KOPT-K1 (cell line): ENCODE measurements at regions not wholly inside any gene's neighbourhood (a gene's known extent, or its start where the extent isn't known, plus 50 kb on each side); places are given as distances from the start of the nearest gene placed in this dataset.

Experiments used
- H3K27ac ChIP-seq: fragments of 200-600 bp; sonication (generic); 2 replicates; pipeline ENCODE4 v1.5.1; 2016; ENCODE audit warnings: antibody characterized with exemption, mild to moderate bottlenecking, low read depth, low read length; ENCODE audit not compliant: poor library complexity, severe bottlenecking
- H3K36me3 ChIP-seq: fragments of 200-600 bp; sonication (generic); 2 replicates; pipeline ENCODE4 v1.5.1; 2017; ENCODE audit warnings: antibody characterized with exemption, mild to moderate bottlenecking, low read length, moderate library complexity; ENCODE audit not compliant: insufficient read depth
- H3K9me3 ChIP-seq: fragments of 200-600 bp; sonication (generic); 2 replicates; pipeline ENCODE4 v1.5.1; 2017; ENCODE audit warnings: antibody characterized with exemption, low read length, mild to moderate bottlenecking; ENCODE audit not compliant: insufficient read depth, poor library complexity, severe bottlenecking

- Histone ChIP-seq H3K27ac (no peak overlapping the region), H3K9me3 (no peaks in the 10 kb centered on the region), H3K36me3 (no peaks in the 10 kb centered on the region)
Observed at GRCh38 chr16:13510425-13511151, 409.4 kb upstream of the ERCC4 start.

GRCh38 chr16:13517841-13518240 is 402.1 kb upstream of the ERCC4 start:
- Histone ChIP-seq H3K9me3 (no peaks in the 10 kb centered on the region), H3K27ac (no peak overlapping the region), H3K36me3 (no peaks in the 10 kb centered on the region)

- H3K9me3 ChIP-seq: no peaks in the 10 kb centered on the region
- no peak overlapping the region for H3K27ac ChIP-seq
- H3K36me3 ChIP-seq: no peaks in the 10 kb centered on the region
Observed at GRCh38 chr16:13519871-13520270, 400.1 kb upstream of the ERCC4 start.

DNA sequence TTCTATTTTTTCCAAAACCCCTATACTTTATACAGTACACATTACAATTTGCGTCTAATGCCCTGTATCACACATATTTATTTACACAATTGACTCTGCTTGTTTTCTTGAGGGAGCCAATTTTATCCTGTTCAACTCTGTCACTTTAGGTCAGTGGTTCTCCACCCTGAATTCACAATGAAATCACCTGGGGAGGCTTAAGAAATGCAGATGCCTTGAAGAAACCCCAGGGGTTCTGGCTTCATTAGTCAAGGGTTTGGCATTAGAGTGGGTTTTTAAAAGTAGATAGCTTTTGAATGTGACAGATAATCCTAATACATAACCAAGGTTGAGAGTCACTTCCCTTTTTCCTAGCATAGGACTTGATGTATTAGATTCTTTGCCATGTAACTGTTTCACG is 398.6 kb upstream of the ERCC4 start:
- H3K9me3 ChIP-seq: no peaks in the 10 kb centered on the region
- H3K27ac ChIP-seq: no peak overlapping the region
- no peaks in the 10 kb centered on the region for H3K36me3 ChIP-seq

GRCh38 chr16:13527332-13527731 is 392.6 kb upstream of the ERCC4 start:
- Histone ChIP-seq H3K36me3 (no peaks in the 10 kb centered on the region), H3K9me3 (no peaks in the 10 kb centered on the region), H3K27ac (no peak overlapping the region)

GRCh38 chr16:13528691-13529090 is 391.3 kb upstream of the ERCC4 start:
- no peaks in the 10 kb centered on the region for H3K36me3 ChIP-seq
- H3K9me3 ChIP-seq: no peaks in the 10 kb centered on the region
- H3K27ac ChIP-seq: no peak overlapping the region

- Histone ChIP-seq H3K27ac (no peak overlapping the region), H3K36me3 (no peaks in the 10 kb centered on the region), H3K9me3 (no peaks in the 10 kb centered on the region)
Observed at GRCh38 chr16:13529193-13529982, 390.6 kb upstream of the ERCC4 start.

- Histone ChIP-seq H3K36me3 (no peaks in the 10 kb centered on the region), H3K9me3 (no peaks in the 10 kb centered on the region), H3K27ac (no peak overlapping the region)
Observed at GRCh38 chr16:13540771-13541170, 379.2 kb upstream of the ERCC4 start.

GRCh38 chr16:13542284-13542683 is 377.7 kb upstream of the ERCC4 start:
- H3K9me3 ChIP-seq: no peaks in the 10 kb centered on the region
- no peaks in the 10 kb centered on the region for H3K36me3 ChIP-seq
- no peak overlapping the region for H3K27ac ChIP-seq

DNA sequence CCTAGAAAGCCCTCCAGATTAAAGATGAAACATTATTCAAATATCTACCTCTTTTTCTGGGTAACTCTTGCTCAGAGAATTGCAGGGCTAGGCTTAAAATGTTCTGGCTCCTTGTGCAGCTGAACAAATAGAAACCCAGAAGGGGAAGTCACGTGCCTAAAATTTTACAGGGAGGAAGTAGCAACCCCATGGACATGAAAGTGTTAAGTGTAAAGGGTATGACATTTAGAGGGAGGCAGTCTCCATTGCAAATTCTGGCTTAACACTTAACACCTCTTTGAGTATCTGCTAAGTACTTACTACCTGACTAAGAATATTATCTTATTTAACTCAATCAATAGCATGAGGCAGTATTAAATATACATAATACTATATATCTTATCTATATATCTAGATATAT is 376.1 kb upstream of the ERCC4 start:
- no peak overlapping the region for H3K27ac ChIP-seq
- H3K36me3 ChIP-seq: no peaks in the 10 kb centered on the region
- H3K9me3 ChIP-seq: no peaks in the 10 kb centered on the region

DNA sequence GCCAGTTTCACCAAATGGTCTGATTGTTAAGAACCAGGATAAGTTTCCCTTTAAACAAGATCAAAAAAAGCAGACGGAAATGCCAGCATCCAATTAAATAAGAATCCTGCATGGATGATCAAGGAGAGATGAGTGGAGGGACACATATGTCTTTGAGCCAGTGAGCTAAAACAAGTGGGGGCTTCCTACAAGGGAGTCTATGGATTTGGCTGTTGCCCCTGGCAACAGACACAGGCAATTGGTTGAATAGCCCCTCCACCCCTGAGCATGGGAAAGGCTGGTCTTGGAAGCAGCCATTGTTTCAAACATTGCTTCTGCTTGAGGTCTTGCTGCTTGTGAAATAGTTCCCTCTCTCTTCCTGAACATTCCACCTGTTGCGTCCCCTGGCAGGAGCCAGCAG is 374.7 kb upstream of the ERCC4 start:
- no peaks in the 10 kb centered on the region for H3K36me3 ChIP-seq
- no peaks in the 10 kb centered on the region for H3K9me3 ChIP-seq

GRCh38 chr16:13550254-13550653 is 369.7 kb upstream of the ERCC4 start:
- no peaks in the 10 kb centered on the region for H3K9me3 ChIP-seq
- H3K27ac ChIP-seq: no peak overlapping the region
- no peaks in the 10 kb centered on the region for H3K36me3 ChIP-seq

More for the DNA sequence above, 374.7 kb upstream of the ERCC4 start:
- no peak overlapping the region for H3K27ac ChIP-seq

- no peaks in the 10 kb centered on the region for H3K9me3 ChIP-seq
- H3K27ac ChIP-seq: no peak overlapping the region
Observed at GRCh38 chr16:13552062-13552959, 367.6 kb upstream of the ERCC4 start.

GRCh38 chr16:13552960-13553257 is 367.0 kb upstream of the ERCC4 start:
- H3K36me3 ChIP-seq: no peaks in the 10 kb centered on the region
- no peak overlapping the region for H3K27ac ChIP-seq
- no peaks in the 10 kb centered on the region for H3K9me3 ChIP-seq

More at GRCh38 chr16:13552062-13552959, 367.6 kb upstream of the ERCC4 start:
- no peaks in the 10 kb centered on the region for H3K36me3 ChIP-seq

DNA sequence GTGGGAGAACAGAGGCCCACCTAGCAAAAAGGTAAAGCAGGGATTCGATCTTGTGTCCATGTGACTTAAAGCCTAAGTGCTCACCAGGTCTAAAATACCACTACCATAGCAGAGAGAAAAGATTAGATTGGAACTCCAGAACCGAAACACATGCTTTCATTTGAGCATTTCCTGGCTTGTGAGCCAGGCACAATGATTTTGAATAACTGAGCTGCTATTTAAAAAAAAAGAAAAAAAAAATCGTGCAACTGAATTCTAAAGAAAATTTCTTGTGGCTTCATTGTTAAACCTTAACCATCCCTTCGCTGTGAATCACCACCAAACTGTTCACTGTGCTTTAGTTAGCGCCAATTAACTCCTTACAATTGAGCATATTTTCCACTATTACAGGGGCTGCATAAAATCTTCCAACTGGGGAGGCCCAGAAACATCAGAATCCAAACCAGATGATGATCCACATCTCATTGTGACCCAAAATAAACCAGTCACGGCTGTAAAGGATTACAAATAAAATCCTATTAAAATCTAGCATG is 366.4 kb upstream of the ERCC4 start:
- Histone ChIP-seq H3K9me3 (no peaks in the 10 kb centered on the region), H3K27ac (no peak overlapping the region), H3K36me3 (no peaks in the 10 kb centered on the region)
